ENCODE measurements at regions not wholly inside any gene's neighbourhood (a gene's known extent, or its start where the extent isn't known, plus 50 kb on each side); places are given as distances from the start of the nearest gene placed in this dataset.
A peak's percentile ranks its signal among the peaks of the same experiment; 100 is the strongest.
"Not testable (repeated sequence)": the region's sequence is repeated elsewhere in the genome, so short reads cannot be mapped to it uniquely, and the experiment has no call there.

GRCh38 chr1:233790662-233791371 is 113.7 kb upstream of the SLC35F3 start:
- DNase-seq, result peak; percentile 86

GRCh38 chr1:233791372-233791703 is 113.1 kb upstream of the SLC35F3 start:
- no peak for DNase-seq

- no peak for DNase-seq
Measured at GRCh38 chr1:233791721-233792120, 112.8 kb upstream of the SLC35F3 start.

GRCh38 chr1:233794863-233795262 is 109.6 kb upstream of the SLC35F3 start:
- DNase-seq, result no peak

GRCh38 chr1:233796146-233796783 is 108.2 kb upstream of the SLC35F3 start:
- DNase-seq, result no peak

GRCh38 chr1:233802611-233803010 is 101.9 kb upstream of the SLC35F3 start:
- no peak for DNase-seq

GRCh38 chr1:233805786-233806185 is 98.7 kb upstream of the SLC35F3 start:
- no peak for DNase-seq

GRCh38 chr1:233815357-233815756 is 89.1 kb upstream of the SLC35F3 start:
- DNase-seq, result no peak

- no peak for DNase-seq
Measured at GRCh38 chr1:233815865-233816264, 88.6 kb upstream of the SLC35F3 start.

- no peak for DNase-seq
Measured at GRCh38 chr1:233816348-233816747, 88.1 kb upstream of the SLC35F3 start.

GRCh38 chr1:233819042-233819441 is 85.4 kb upstream of the SLC35F3 start:
- no peak for DNase-seq

- DNase-seq, result not testable (repeated sequence)
Measured at GRCh38 chr1:233824179-233824578, 80.3 kb upstream of the SLC35F3 start.

- not testable (repeated sequence) for DNase-seq
Measured at GRCh38 chr1:233827937-233828336, 76.5 kb upstream of the SLC35F3 start.

GRCh38 chr1:233828480-233828879 is 76.0 kb upstream of the SLC35F3 start:
- DNase-seq, result no peak

GRCh38 chr1:233834609-233835008 is 69.9 kb upstream of the SLC35F3 start:
- no peak for DNase-seq

GRCh38 chr1:233838207-233838606 is 66.3 kb upstream of the SLC35F3 start:
- not testable (repeated sequence) for DNase-seq

GRCh38 chr1:233843525-233844204 is 60.8 kb upstream of the SLC35F3 start:
- peak; percentile 67 for DNase-seq

GRCh38 chr1:233844275-233844674 is 60.2 kb upstream of the SLC35F3 start:
- no peak for DNase-seq

- no peak for DNase-seq
Measured at GRCh38 chr1:233844692-233845091, 59.8 kb upstream of the SLC35F3 start.
